ENCODE measurements at regions not wholly inside any gene's neighbourhood (a gene's known extent, or its start where the extent isn't known, plus 50 kb on each side); places are given as distances from the start of the nearest gene placed in this dataset.
"Not testable (repeated sequence)": the region's sequence is repeated elsewhere in the genome, so short reads cannot be mapped to it uniquely, and the experiment has no call there.

- Mint-ChIP-seq H3K9me3 (no peaks in the 10 kb centered on the region), H3K27ac (no peak overlapping the region), H3K27me3 (peaks cover 10% of the 10 kb centered on the region), H3K4me1 (no peaks in the 10 kb centered on the region), H3K4me3 (no peak overlapping the region), H3K36me3 (ENCODE audit: low read depth) (no peaks in the 10 kb centered on the region)
- ChIA-PET POLR2A (no interaction called here), CTCF (no interaction called here)
- DNase-seq, result no peak
These were observed 306.4 kb downstream of the RPS6KC1 start for GRCh38 chr1:213357403-213357802.

DNA sequence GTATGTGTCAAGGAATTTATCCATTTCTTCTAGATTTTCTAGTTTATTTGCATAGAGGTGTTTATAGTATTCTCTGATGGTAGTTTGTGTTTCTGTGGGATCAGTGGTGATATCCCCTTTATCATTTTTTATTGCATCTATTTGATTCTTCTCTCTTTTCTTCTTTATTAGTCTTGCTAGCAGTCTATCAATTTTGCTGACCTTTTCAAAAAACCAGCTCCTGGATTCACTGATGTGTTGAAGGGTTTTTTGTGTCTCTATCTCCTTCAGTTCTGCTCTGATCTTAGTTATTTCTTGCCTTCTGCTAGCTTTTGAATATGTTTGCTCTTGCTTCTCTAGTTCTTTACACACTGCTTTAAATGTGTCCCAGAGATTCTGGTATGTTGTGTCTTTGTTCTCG is 307.3 kb downstream of the RPS6KC1 start:
- H3K36me3 Mint-ChIP-seq (ENCODE audit: low read depth); POLR2A ChIA-PET; H3K9me3 Mint-ChIP-seq; DNase-seq; CTCF ChIA-PET; H3K27ac Mint-ChIP-seq; H3K4me1 Mint-ChIP-seq; H3K4me3 Mint-ChIP-seq: not testable (repeated sequence)
- peaks cover 10% of the 10 kb centered on the region for H3K27me3 Mint-ChIP-seq

- no peak for DNase-seq
- Mint-ChIP-seq H3K4me1 (no peaks in the 10 kb centered on the region), H3K4me3 (no peak overlapping the region), H3K27me3 (peaks cover 12% of the 10 kb centered on the region), H3K27ac (no peak overlapping the region), H3K9me3 (no peaks in the 10 kb centered on the region), H3K36me3 (ENCODE audit: low read depth) (no peaks in the 10 kb centered on the region)
- ChIA-PET POLR2A (no interaction called here), CTCF (no interaction called here)
These were observed 311.6 kb downstream of the RPS6KC1 start for GRCh38 chr1:213362598-213362997.

GRCh38 chr1:213366141-213366831 is 315.2 kb downstream of the RPS6KC1 start:
- Mint-ChIP-seq H3K4me1 (no peaks in the 10 kb centered on the region), H3K4me3 (no peak overlapping the region), H3K27ac (no peak overlapping the region), H3K27me3 (peaks cover 1% of the 10 kb centered on the region), H3K9me3 (no peaks in the 10 kb centered on the region), H3K36me3 (ENCODE audit: low read depth) (no peaks in the 10 kb centered on the region)
- ChIA-PET CTCF (no interaction called here), POLR2A (no interaction called here)
- DNase-seq, result no peak

DNA sequence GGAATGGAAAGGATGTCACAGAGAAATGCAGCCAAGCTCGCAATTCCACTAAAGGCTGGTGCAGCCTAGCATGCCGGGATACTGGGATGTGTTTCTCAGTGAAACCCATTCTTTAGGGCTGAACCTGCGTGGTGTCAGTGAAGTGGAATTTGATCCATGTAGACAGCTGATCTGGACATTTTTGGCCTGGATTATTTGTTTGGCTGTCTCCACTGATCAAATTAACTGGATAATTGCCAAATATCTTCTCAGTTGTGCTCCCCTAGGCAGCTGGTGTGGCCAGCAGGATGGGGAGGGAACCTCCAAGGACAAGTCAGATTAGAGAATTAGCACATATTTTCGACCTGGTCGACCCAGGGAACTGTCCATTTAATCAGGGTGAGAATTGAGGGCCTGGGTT is 318.4 kb downstream of the RPS6KC1 start:
- ChIA-PET CTCF (no interaction called here), POLR2A (no interaction called here)
- H3K4me3 Mint-ChIP-seq, result no peak overlapping the region
- no peak for DNase-seq
- H3K9me3 Mint-ChIP-seq, result no peaks in the 10 kb centered on the region
- no peaks in the 10 kb centered on the region for H3K4me1 Mint-ChIP-seq
- H3K36me3 Mint-ChIP-seq (ENCODE audit: low read depth), result no peaks in the 10 kb centered on the region
- no peak overlapping the region for H3K27ac Mint-ChIP-seq
- peaks cover 1% of the 10 kb centered on the region for H3K27me3 Mint-ChIP-seq

DNA sequence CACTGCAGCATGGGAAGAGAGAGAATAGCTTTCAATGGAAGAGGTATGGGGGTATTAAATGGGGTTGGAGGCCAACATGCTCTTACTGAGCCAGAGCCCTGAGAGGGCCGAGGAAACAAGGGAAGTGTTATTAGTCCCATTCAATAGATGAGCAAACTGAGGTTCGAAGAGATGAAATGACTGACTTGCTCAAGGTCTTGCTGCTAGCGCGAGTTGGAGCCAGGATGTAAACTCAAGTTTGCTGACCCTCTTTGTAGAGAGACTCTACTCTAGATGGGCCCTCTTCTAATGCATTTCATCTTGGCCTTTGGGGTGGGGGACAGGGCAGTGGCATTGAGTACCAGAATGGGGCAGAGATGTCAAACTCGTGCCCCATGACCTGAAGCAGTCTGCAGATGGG is 319.5 kb downstream of the RPS6KC1 start:
- Mint-ChIP-seq H3K27ac (no peak overlapping the region), H3K36me3 (ENCODE audit: low read depth) (no peaks in the 10 kb centered on the region), H3K4me1 (no peaks in the 10 kb centered on the region), H3K9me3 (no peaks in the 10 kb centered on the region), H3K4me3 (no peak overlapping the region), H3K27me3 (no peaks in the 10 kb centered on the region)
- POLR2A ChIA-PET, result no interaction called here
- CTCF ChIA-PET, result no interaction called here
- no peak for DNase-seq

GRCh38 chr1:213371525-213371846 is 320.4 kb downstream of the RPS6KC1 start:
- ChIA-PET CTCF (no interaction called here), POLR2A (no interaction called here)
- no peak overlapping the region for H3K4me3 Mint-ChIP-seq
- peaks cover under 1% of the 10 kb centered on the region for H3K27me3 Mint-ChIP-seq
- no peaks in the 10 kb centered on the region for H3K9me3 Mint-ChIP-seq
- H3K27ac Mint-ChIP-seq, result no peak overlapping the region
- DNase-seq, result no peak
- H3K4me1 Mint-ChIP-seq, result no peaks in the 10 kb centered on the region
- no peaks in the 10 kb centered on the region for H3K36me3 Mint-ChIP-seq (ENCODE audit: low read depth)

- H3K27me3 Mint-ChIP-seq, result peaks cover 3% of the 10 kb centered on the region
- POLR2A ChIA-PET, result no interaction called here
- no peaks in the 10 kb centered on the region for H3K36me3 Mint-ChIP-seq (ENCODE audit: low read depth)
- no peak overlapping the region for H3K27ac Mint-ChIP-seq
- no peak for DNase-seq
- CTCF ChIA-PET, result no interaction called here
- no peaks in the 10 kb centered on the region for H3K9me3 Mint-ChIP-seq
- H3K4me3 Mint-ChIP-seq, result no peak overlapping the region
- no peaks in the 10 kb centered on the region for H3K4me1 Mint-ChIP-seq
These were observed 321.0 kb downstream of the RPS6KC1 start for GRCh38 chr1:213371847-213372619.

DNA sequence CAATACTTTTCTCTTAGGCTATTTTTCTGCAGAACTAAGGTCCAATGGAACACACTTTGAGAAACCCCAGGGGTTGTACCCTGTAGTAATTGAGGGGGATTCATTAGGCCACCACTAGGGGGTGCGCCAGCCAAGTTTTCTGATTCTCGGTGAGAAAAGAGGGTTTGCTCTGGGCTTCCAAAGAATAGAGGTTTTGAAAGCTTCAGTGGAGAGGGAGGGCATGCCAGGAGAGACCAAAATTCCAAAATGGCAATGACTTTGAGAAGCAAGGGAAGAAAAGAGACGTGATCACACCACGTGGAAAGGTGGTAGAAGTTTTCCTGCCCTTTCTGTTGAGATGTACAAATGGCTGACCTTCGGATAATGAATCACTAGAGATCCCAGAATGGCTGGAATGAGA is 323.3 kb downstream of the RPS6KC1 start:
- Mint-ChIP-seq H3K4me1 (no peaks in the 10 kb centered on the region), H3K27me3 (peaks cover 3% of the 10 kb centered on the region), H3K9me3 (no peaks in the 10 kb centered on the region), H3K4me3 (no peak overlapping the region), H3K27ac (no peak overlapping the region), H3K36me3 (ENCODE audit: low read depth) (no peaks in the 10 kb centered on the region)
- POLR2A ChIA-PET, result no interaction called here
- CTCF ChIA-PET, result no interaction called here
- peak; percentile 56 for DNase-seq

- H3K36me3 Mint-ChIP-seq (ENCODE audit: low read depth), result no peaks in the 10 kb centered on the region
- ChIA-PET POLR2A (no interaction called here), CTCF (no interaction called here)
- no peak overlapping the region for H3K4me3 Mint-ChIP-seq
- no peaks in the 10 kb centered on the region for H3K4me1 Mint-ChIP-seq
- H3K27ac Mint-ChIP-seq, result no peak overlapping the region
- no peaks in the 10 kb centered on the region for H3K9me3 Mint-ChIP-seq
- H3K27me3 Mint-ChIP-seq, result peaks cover 3% of the 10 kb centered on the region
- no peak for DNase-seq
These were observed 324.0 kb downstream of the RPS6KC1 start for GRCh38 chr1:213375002-213375401.

DNA sequence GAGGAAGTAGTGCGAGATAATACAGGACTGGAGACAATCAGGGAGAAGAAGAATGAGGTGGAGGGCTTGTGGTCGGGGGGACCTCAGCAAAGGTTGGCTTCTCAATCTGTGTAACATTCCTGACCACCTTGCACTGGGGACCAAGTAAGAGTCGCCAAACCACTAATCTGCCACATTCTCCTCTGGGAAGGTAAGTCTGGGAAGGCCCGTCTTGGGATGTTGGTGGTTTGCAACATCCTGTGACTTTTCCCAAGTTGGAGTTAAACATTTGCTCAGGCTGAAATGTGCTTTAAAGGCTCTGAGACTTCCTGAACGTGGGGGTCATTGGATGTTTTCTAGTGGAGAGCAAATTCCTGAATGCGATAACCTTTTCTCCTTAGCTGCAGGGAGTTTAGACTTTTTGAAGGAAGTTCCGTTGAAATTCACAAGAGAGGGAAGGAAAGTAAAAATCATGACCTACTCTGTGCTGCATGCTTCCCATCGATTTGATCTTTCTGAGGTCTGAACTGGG is 325.9 kb downstream of the RPS6KC1 start:
- Mint-ChIP-seq H3K27me3 (peaks cover 3% of the 10 kb centered on the region), H3K4me1 (no peaks in the 10 kb centered on the region), H3K27ac (no peak overlapping the region), H3K4me3 (no peak overlapping the region), H3K9me3 (no peaks in the 10 kb centered on the region), H3K36me3 (ENCODE audit: low read depth) (no peaks in the 10 kb centered on the region)
- ChIA-PET POLR2A (no interaction called here), CTCF (no interaction called here)
- DNase-seq, result no peak

DNA sequence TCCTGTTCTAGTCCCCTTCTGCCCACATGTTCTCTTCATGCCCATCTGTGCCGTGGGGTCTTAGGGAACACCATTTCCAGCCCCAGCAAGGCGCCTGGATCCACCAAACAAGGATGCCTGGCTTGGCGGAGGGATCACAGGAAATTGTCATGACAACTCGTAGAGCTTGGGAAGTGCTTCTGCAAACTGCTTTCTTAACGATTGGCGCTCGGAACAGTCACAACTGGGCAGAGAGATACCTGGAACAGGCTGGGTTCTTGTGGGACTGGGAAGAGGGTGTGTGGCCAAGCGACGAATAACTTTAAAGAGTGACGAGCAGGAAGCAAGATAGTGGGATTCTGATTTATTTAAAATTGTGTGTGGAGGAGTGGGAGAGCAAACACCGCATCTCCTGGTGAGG is 329.8 kb downstream of the RPS6KC1 start:
- no peak overlapping the region for H3K27ac Mint-ChIP-seq
- H3K4me3 Mint-ChIP-seq, result no peak overlapping the region
- H3K27me3 Mint-ChIP-seq, result peaks cover 3% of the 10 kb centered on the region
- ChIA-PET POLR2A (no interaction called here), CTCF (no interaction called here)
- no peaks in the 10 kb centered on the region for H3K9me3 Mint-ChIP-seq
- H3K4me1 Mint-ChIP-seq, result no peaks in the 10 kb centered on the region
- no peaks in the 10 kb centered on the region for H3K36me3 Mint-ChIP-seq (ENCODE audit: low read depth)
- DNase-seq, result no peak

- H3K27ac Mint-ChIP-seq, result no peak overlapping the region
- no peak for DNase-seq
- H3K27me3 Mint-ChIP-seq, result peaks cover under 1% of the 10 kb centered on the region
- H3K36me3 Mint-ChIP-seq (ENCODE audit: low read depth), result no peaks in the 10 kb centered on the region
- ChIA-PET POLR2A (no interaction called here), CTCF (interaction anchor here (0.6 to 0.7 kb wide), 3 partner anchors 20 to 1103 kb away, joined by 3 to 4 read pairs (median 3); no protein-coding TSS in a partner anchor)
- H3K9me3 Mint-ChIP-seq, result no peaks in the 10 kb centered on the region
- H3K4me3 Mint-ChIP-seq, result no peak overlapping the region
- H3K4me1 Mint-ChIP-seq, result no peaks in the 10 kb centered on the region
These were observed 330.6 kb downstream of the RPS6KC1 start for GRCh38 chr1:213381572-213382084.

DNA sequence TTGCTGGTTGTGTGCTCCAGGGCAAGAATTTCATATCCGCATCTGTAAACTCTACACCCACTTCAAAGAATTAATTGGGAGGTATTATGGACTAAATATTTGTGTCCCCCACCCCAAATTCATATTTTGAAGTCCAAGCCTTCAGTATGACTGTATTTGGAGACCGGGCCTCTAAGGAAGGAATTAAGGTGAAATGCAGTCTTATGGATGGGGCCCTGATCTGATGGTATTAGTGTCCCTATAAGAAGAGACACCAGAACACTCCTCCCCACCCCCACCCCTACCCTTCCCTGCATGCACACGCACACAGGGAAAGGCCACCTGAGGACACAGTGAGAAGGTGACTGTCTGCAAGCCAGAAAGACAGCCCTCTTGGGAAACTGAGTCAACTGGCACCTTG is 332.4 kb downstream of the RPS6KC1 start:
- ChIA-PET CTCF (no interaction called here), POLR2A (no interaction called here)
- H3K4me3 Mint-ChIP-seq, result no peak overlapping the region
- H3K36me3 Mint-ChIP-seq (ENCODE audit: low read depth), result no peaks in the 10 kb centered on the region
- no peak for DNase-seq
- H3K27me3 Mint-ChIP-seq, result no peaks in the 10 kb centered on the region
- H3K4me1 Mint-ChIP-seq, result no peaks in the 10 kb centered on the region
- H3K9me3 Mint-ChIP-seq, result no peaks in the 10 kb centered on the region
- no peak overlapping the region for H3K27ac Mint-ChIP-seq

Data from activated CD4-positive, alpha-beta T cell treated with anti-CD3 and anti-CD28 coated beads, Interleukin-2, amount 10 ng/mL, durations not matched to agents 7 days and 5 days (primary cell).